Endothelial cell of umbilical vein (primary cell): ENCODE measurements at regions not wholly inside any gene's neighbourhood (a gene's known extent, or its start where the extent isn't known, plus 50 kb on each side); places are given as distances from the start of the nearest gene placed in this dataset.

Experiments used
- EZH2 ChIP-seq: IDR thresholded peaks from 2 replicates; pipeline ENCODE4 v1.6.1; 2012; ENCODE audit warnings: borderline replicate concordance, low read depth, mild to moderate bottlenecking, moderate library complexity, low read length, inconsistent platforms; ENCODE audit not compliant: severe bottlenecking
- JUN ChIP-seq: IDR thresholded peaks from 2 replicates; pipeline ENCODE4 v1.6.1; 2011; ENCODE audit warnings: borderline replicate concordance, low read depth; ENCODE audit not compliant: insufficient read length, insufficient read depth
- POLR2A ChIP-seq: IDR thresholded peaks from 2 replicates; pipeline ENCODE4 v1.6.1; 2012; ENCODE audit warnings: low read depth, mild to moderate bottlenecking, control low read depth, low read length
- POLR2AphosphoS5 ChIP-seq: IDR thresholded peaks from 2 replicates; pipeline ENCODE4 v1.6.1; 2012; ENCODE audit warnings: low read depth, mild to moderate bottlenecking, control low read depth, low read length, moderate library complexity; ENCODE audit not compliant: insufficient read depth
- TF ChIP-seq, protein P1 (sequence below), 2 donors: IDR thresholded peaks; 1 replicate in 1 of 2; 2 replicates in 1 of 2; pipeline ENCODE4 v1.5.1; 2011; ENCODE audit warnings: low read length in 2 of 2, mild to moderate bottlenecking in 2 of 2, moderate library complexity in 2 of 2, control low read depth in 1 of 2, inconsistent platforms in 1 of 2, low read depth in 1 of 2; ENCODE audit not compliant: insufficient read depth in 1 of 2; ENCODE audit errors: extremely low read depth in 1 of 2
- TF ChIP-seq, protein P2 (sequence below): IDR thresholded peaks from 2 replicates; pipeline ENCODE4 v1.6.1; 2011; ENCODE audit not compliant: insufficient read depth, insufficient read length

GRCh38 chr12:112570096-112570495 is 151.3 kb downstream of the PTPN11 start:
- TF ChIP-seq, protein P1, sequence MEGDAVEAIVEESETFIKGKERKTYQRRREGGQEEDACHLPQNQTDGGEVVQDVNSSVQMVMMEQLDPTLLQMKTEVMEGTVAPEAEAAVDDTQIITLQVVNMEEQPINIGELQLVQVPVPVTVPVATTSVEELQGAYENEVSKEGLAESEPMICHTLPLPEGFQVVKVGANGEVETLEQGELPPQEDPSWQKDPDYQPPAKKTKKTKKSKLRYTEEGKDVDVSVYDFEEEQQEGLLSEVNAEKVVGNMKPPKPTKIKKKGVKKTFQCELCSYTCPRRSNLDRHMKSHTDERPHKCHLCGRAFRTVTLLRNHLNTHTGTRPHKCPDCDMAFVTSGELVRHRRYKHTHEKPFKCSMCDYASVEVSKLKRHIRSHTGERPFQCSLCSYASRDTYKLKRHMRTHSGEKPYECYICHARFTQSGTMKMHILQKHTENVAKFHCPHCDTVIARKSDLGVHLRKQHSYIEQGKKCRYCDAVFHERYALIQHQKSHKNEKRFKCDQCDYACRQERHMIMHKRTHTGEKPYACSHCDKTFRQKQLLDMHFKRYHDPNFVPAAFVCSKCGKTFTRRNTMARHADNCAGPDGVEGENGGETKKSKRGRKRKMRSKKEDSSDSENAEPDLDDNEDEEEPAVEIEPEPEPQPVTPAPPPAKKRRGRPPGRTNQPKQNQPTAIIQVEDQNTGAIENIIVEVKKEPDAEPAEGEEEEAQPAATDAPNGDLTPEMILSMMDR (IDR thresholded peaks at IDR 0.05; ENCODE audit: extremely low read depth in 1 of 2, insufficient read depth in 1 of 2, low read depth in 1 of 2, low read length in 2 of 2), result no peak
- no peak for TF ChIP-seq POLR2A
- no peak for TF ChIP-seq POLR2AphosphoS5
- no peak for TF ChIP-seq EZH2
- TF ChIP-seq, protein P2, sequence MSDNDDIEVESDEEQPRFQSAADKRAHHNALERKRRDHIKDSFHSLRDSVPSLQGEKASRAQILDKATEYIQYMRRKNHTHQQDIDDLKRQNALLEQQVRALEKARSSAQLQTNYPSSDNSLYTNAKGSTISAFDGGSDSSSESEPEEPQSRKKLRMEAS, result no peak
- TF ChIP-seq JUN, result no peak
